ENCODE measurements at regions not wholly inside any gene's neighbourhood (a gene's known extent, or its start where the extent isn't known, plus 50 kb on each side); places are given as distances from the start of the nearest gene placed in this dataset.

DNA sequence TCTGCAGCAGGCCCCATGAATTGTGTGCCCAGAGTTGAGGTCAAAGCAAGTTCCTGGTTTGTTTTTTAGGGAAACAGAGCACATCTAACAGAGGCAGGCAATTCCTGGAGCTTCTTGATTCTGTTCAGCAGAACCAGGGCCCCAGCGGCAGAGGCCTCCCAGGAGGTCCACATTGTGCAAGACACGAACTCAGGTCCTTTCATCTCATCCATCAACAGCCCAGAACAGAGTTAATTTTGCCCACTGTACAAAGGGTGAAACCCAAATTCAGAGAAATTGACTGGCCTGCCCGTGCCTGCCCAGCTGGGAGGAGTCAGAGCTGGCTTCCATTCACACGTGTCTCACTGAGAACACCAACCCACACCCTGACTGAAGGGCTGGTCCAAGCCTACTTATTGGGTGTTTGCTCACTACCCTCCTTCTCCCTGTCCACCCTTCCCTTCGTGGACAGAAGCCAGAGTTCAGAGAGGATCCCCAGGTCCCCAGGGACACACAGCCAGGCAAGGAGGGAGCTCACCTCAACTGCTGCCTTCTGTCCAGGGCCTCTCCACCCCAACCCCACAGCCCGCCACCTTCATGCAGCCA, 607.1 kb downstream of the TBC1D22A start:
- ChIA-PET POLR2A (no interaction called here), CTCF (no interaction called here)
- DNase-seq (ENCODE audit: low read depth), result no peak
- no peaks in the 10 kb centered on the region for H3K27me3 ChIP-seq (ENCODE audit: control insufficient read depth, insufficient read depth, low read length)
- TF ChIP-seq, protein P1, sequence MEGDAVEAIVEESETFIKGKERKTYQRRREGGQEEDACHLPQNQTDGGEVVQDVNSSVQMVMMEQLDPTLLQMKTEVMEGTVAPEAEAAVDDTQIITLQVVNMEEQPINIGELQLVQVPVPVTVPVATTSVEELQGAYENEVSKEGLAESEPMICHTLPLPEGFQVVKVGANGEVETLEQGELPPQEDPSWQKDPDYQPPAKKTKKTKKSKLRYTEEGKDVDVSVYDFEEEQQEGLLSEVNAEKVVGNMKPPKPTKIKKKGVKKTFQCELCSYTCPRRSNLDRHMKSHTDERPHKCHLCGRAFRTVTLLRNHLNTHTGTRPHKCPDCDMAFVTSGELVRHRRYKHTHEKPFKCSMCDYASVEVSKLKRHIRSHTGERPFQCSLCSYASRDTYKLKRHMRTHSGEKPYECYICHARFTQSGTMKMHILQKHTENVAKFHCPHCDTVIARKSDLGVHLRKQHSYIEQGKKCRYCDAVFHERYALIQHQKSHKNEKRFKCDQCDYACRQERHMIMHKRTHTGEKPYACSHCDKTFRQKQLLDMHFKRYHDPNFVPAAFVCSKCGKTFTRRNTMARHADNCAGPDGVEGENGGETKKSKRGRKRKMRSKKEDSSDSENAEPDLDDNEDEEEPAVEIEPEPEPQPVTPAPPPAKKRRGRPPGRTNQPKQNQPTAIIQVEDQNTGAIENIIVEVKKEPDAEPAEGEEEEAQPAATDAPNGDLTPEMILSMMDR (IDR thresholded peaks at IDR 0.05; ENCODE audit: insufficient read depth, low read depth, low read length), result no peak
- H3K36me3 ChIP-seq (ENCODE audit: control insufficient read depth, insufficient read depth, low read length), result no peaks in the 10 kb centered on the region
- no peak overlapping the region for H3K4me3 ChIP-seq (ENCODE audit: low read depth, low read length)

DNA sequence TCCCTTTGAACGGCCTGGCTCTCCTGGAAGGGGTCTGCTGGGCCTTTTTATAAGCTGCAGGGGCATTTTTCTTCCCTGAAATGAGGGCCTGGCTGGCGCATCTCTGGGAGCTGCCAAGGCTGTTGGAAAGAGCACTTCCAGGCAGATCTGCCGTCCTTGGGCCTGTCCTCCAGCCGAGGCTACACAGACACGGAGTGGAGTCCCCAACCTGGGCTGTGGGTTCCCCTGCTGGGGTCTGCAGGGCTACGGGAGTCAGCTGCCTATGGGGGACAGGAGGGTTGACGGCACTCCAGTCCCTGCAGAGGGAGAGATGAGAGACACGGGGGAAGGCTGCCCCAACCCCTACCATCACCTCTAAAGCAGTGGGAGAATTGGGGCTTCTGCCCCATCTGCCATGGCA, 606.6 kb downstream of the TBC1D22A start:
- Histone ChIP-seq H3K27me3 (ENCODE audit: control insufficient read depth, insufficient read depth, low read length) (no peaks in the 10 kb centered on the region), H3K36me3 (ENCODE audit: control insufficient read depth, insufficient read depth, low read length) (no peaks in the 10 kb centered on the region), H3K4me3 (ENCODE audit: low read depth, low read length) (no peak overlapping the region)
- no peak for DNase-seq (ENCODE audit: low read depth)
- CTCF ChIA-PET, result no interaction called here
- TF ChIP-seq, protein P1 (IDR thresholded peaks at IDR 0.05; ENCODE audit: insufficient read depth, low read depth, low read length), result no peak
- POLR2A ChIA-PET, result no interaction called here

DNA sequence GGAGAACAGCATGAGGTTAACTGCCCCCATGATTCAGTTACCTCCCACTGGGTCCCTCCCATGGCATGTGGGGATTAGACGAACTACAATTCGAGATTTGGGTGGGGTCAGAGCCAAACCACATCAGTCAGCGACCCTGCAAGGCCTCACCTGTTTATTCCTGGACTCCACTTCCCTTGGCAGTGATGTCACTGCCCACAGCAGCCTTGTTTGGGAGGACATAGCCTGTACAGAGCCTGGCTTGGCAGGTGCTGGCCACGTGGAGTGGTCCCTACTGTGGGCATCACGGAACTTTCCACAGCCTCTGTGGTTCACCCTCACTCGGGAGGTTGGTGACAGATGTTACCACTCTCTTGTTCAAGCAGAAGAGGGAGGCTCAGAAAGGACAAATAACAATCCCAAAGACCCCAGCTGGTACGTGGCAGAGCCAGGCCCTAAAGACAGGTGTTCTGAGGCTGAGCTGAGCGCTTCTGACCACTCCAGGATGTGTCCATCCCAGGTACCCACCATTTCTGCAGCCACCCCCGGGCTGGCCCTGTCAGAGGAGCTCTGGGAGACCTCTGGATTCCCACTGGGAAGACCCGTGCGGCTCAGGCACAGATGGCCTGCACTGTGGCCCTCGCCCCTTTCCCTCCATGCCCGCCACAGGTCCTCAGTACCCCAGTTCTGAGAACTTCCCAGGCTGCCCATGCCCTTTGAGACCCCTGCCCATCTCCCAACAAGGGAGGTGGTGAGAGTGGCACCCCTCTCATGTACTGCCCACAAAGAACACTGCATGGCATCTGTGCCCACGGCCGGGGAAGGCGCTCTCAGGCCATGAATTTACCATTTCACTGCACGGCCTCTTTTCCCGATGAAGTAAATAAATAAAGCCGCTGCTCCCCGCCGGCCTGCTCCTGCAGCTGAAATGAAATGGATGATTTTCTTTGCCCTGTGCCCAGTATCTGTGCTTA, 605.8 kb downstream of the TBC1D22A start:
- ChIA-PET CTCF (no interaction called here), POLR2A (no interaction called here)
- no peaks in the 10 kb centered on the region for H3K36me3 ChIP-seq (ENCODE audit: control insufficient read depth, insufficient read depth, low read length)
- TF ChIP-seq, protein P1 (IDR thresholded peaks at IDR 0.05; ENCODE audit: insufficient read depth, low read depth, low read length), result no peak
- DNase-seq (ENCODE audit: low read depth), result no peak
- H3K27me3 ChIP-seq (ENCODE audit: control insufficient read depth, insufficient read depth, low read length), result no peaks in the 10 kb centered on the region
- no peak overlapping the region for H3K4me3 ChIP-seq (ENCODE audit: low read depth, low read length)

DNA sequence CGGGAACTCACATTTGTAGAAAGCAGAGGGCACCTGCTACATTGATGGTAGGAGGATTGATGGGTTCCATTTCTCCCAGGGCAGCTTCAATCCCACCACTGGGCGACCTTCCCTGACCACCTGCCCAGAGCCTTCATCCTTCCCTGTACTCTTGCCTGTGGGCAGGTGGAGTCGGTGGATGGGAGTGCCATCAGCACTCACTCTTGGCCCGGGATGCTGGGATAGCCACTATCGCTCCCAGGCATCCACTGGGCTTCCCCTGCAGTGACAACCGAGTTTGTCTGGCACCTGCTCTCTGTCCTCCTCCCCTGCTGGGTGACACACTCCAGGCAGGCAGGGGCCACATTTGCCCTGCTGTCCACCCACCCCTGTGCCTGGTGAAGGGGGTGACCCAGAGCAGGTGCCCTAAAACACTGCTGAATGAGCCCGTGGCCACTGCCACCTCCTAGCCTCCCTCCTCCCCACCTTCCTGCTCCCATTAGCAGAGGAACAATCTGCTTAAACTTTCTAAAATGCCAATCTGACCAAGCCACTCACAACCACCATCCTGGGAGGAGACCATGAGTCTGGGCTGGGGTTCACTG, 604.7 kb downstream of the TBC1D22A start:
- DNase-seq (ENCODE audit: low read depth), result no peak
- CTCF ChIA-PET, result no interaction called here
- Histone ChIP-seq H3K4me3 (ENCODE audit: low read depth, low read length) (no peak overlapping the region), H3K36me3 (ENCODE audit: control insufficient read depth, insufficient read depth, low read length) (no peaks in the 10 kb centered on the region), H3K27me3 (ENCODE audit: control insufficient read depth, insufficient read depth, low read length) (no peaks in the 10 kb centered on the region)
- TF ChIP-seq, protein P1 (IDR thresholded peaks at IDR 0.05; ENCODE audit: insufficient read depth, low read depth, low read length), result no peak
- POLR2A ChIA-PET, result no interaction called here

DNA sequence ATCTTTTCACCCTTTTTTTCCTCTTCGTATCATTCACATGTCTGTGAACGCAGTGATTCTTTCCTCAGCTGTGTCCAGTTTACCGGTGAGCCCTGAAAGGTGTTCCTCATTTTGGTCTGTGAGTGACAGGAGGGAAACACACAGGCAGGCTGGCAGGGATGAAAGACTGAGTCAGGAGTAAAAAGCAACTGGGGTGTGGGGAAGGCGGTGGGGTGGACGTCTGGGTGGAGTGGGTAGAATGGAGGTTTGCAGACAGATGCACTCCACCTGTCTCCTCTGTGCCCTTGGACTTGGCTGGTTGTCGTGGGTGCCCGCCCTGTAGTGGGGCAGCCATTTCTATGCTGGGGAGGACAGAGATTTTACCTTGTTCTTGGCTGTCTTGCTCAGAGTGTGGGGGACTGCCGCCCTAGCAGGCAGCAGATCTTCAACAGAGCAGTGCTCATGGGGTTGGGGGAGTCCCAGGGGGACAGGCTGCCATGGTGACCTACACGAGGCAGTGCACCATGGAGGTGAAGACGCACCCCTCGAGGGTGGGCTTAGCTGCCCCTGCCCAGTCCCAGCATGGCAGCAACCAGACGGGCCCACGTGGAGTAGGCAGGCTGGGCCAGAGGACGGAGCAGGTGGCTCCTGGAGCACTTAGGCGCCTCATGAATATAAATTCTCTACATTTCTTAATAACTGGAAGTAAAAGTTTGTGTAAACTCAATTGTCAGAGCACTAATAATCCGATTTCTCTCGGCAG, 603.7 kb downstream of the TBC1D22A start:
- ChIA-PET POLR2A (no interaction called here), CTCF (no interaction called here)
- Histone ChIP-seq H3K36me3 (ENCODE audit: control insufficient read depth, insufficient read depth, low read length) (no peaks in the 10 kb centered on the region), H3K27me3 (ENCODE audit: control insufficient read depth, insufficient read depth, low read length) (no peaks in the 10 kb centered on the region), H3K4me3 (ENCODE audit: low read depth, low read length) (no peak overlapping the region)
- TF ChIP-seq, protein P1 (IDR thresholded peaks at IDR 0.05; ENCODE audit: insufficient read depth, low read depth, low read length), result no peak
- DNase-seq (ENCODE audit: low read depth), result no peak

Data from BJ (cell line).